Occipital lobe (tissue), 1 donor: ENCODE measurements at regions not wholly inside any gene's neighbourhood (a gene's known extent, or its start where the extent isn't known, plus 50 kb on each side); places are given as distances from the start of the nearest gene placed in this dataset.

Experiments
- DNase-seq: peaks from one replicate; lab custom pipeline; 2025; lab: John Stamatoyannopoulos, UW

DNA sequence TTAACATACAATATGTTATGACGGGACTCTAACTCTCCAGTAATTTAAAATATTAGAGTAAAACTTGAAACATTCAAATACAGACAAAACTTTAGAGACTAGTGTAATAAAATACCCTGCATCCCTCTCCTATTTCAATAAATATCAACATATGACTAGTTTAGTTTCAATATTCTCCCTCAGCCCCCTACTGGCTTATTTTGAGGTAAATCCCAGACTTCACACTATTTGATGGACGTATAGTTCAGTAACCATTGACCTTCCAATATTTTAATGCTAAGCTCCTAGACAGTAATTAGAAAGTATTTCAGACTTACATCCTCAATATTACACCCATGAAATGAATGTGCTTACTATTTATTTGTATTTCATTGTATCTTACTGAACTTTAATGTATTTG is 180.7 kb upstream of the STARD13 start:
- DNase-seq, result no peak

DNA sequence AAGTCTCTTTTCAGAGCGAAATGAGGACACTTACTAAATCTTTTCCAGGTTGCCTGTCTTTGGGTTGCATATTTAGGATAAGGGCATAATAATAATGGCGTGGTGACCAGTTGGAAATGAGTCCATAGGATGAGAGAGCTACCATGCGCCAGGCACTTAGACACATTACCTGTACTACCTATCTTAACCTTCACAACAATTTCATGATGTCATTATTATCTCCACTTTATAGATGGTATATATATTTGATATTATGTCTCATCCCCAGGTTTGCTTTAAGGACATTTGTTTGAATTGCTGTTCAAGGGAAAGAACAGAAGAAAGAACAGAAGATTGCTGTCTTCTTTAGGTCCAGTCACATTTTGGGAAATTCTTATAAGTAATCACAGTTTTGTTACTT is 182.0 kb upstream of the STARD13 start:
- no peak for DNase-seq

DNA sequence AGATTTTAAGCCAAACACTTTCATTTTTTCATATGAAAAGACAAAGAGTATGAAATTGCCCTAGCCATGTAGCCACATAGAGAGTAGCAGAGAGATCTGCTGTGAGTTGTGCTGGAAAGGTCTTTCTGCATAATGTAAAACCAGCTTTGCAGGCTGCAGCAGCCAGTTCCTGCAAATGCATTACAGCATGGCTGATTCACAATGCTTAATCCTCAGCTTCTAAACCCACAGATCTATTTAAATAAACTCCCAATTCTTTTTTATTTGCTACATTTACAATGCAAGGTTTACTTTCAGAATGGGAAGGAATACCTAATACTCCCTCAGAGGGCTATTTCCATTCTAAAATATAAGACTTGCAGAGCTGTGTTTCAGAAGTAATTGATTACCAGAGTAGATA is 185.6 kb upstream of the STARD13 start:
- no peak for DNase-seq

- no peak for DNase-seq
These were observed 186.9 kb upstream of the STARD13 start for GRCh38 chr13:33472446-33472845.

DNA sequence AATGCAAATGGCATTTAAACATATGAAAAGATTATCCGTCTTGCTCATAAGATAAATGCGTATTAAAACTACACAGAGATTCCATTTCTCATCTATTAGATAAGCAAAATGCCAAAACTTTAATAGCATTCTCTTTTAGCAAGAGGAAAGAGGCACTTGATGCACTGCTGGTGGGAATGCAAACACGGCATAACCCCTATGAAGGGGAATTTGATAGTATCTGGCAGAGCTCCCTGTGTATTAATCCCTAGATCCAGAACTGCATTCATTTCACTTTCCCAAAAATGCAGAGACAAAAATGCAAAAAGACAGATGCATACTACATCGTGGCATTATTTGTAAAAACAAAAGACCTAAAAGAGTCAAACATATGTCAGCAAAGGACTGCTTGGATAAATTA is 193.6 kb upstream of the STARD13 start:
- no peak for DNase-seq

DNA sequence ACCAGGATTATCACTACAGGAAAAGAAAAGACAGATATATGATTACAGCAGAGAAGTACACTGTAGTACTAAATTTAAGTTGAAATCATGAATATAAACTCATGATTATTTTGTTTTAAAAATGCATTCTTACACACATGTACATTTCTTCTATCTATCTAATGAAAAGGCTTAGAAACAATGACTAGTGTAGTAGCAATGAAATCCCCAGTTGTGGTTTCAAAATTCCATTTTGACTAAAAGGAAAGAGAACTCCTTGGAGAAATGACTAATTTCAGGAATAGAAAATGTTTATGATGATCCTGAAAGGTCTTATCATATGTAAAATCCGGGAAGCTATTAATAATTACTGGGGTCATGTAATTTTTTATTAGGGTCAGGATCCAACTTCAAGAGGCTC is 195.0 kb upstream of the STARD13 start:
- DNase-seq, result no peak

DNA sequence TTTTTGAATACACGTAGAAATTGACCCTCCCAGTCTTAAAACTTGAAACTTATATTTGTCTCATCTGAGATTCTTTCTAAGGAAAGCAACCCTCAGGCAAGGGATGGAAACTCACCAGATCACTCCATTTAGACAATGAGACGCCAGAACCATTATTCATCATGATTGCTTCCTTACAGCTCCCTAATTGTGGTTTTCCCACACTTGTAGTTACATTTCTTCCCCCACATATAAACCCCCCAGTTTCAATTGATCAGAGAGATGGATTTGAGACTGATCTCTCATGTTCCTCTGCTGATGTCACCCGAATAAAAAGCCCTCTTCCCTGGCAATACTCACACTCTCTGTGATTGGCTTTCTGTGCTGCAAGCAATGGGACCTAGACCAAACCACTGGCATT is 197.9 kb upstream of the STARD13 start:
- DNase-seq, result no peak

DNA sequence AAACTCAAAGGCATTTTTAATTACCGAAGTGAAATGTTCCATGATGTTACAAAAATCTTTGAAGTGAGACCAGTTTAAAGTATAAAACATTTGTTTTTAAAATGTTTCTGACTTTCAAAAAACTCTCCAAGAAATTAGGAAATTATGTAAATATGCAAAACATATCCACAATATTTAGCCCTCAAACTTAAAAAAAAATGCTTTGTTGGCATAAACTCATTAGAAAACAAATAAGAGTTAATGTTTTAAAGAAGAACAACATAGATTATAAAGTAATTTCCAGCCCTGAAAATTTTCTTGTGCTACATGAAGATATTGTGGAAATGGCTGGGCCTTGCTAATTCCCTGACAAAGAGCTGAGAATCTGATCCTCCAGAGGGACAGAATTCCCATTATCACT is 199.7 kb upstream of the STARD13 start:
- DNase-seq, result no peak

- DNase-seq, result no peak
These were observed 202.2 kb upstream of the STARD13 start for GRCh38 chr13:33487575-33488243.

- no peak for DNase-seq
These were observed 204.0 kb upstream of the STARD13 start for GRCh38 chr13:33489563-33489962.

DNA sequence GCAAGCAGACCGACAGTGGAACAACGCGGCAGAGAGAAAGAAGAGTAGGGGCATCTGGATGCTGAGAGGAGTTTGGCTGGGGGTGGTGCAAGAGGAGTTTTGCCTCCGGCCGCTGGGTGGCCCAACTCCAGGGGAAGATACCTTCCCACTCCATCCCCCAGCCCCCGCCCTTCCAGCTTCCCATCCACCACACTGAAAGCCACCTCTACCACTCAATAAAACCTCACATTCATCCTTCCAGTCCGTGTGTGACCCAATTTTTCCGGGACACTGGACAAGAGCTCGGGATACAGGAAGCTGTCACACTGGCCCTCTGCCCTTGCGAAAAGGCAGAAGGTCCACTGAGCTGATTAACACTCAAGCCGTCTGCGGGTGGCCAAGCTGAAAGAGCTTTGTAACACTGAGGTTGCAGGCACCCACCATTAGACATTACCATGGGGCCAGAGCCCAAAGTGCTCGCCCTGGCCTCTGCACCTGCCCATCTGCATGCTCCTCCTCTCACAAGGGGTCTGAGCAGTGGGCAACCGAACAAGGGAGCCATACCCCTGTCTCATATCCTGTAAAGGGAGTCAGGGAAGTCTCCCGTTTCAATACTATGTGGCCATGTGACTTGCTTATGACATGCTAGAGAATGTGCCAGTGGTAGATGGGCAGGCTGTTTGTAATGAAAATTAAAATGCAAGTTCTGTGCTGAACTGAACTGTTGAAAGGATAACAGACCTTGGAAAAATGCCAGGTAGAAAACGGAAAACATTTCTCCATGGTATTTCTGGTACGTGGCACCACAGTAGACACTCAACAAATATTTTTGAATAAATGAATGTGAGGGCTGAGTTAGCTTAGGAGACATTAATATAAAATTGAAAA is 205.1 kb upstream of the STARD13 start:
- no peak for DNase-seq

- DNase-seq, result no peak
These were observed 208.3 kb upstream of the STARD13 start for GRCh38 chr13:33493672-33494365.

DNA sequence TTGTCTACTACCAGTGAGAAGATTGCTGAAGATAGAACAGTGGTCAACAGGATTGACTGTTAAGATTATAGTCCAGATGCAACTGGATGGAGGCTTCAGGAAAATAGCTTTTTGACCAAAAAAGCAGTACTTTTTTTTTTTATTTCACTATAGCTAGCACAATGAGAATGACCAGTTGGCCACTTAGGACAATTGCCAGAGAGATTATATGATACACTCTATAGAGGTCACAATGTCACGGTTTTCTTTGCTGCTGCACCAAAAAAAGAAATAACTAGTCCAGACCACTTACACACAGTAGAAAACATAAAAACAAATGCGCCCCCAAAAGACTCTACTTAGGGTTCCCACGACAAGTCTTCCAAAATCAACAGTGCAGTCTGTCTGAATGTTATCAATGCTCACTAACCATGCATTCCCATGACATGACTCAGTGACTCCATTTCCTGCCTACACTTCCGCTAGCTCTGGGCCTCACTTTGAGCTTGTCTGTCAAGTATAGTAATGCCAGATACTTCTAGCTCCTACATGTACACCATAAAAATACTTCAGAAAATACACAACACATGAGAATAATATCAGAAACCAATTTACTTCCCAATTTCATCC is 209.1 kb upstream of the STARD13 start:
- DNase-seq, result no peak

DNA sequence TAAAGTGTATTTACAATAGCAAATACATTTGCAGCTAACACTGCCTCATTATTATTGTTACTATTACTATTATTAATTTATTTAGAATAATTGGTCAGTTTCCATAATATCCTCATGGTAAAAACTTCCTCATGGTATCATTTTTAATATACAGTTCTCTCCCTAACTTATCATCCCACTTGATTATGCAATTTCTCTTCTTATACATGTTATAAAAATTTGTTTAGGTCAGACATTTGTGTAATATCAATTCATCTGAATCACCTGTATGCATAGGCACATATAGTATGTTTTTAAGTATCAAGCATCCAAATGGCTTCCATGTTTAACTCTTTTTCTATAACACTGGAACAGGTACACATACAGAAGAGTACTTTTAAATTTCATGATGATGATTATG is 210.8 kb upstream of the STARD13 start:
- DNase-seq, result no peak

GRCh38 chr13:33497146-33497845 is 211.7 kb upstream of the STARD13 start:
- no peak for DNase-seq

GRCh38 chr13:33508060-33508459 is 222.5 kb upstream of the STARD13 start:
- no peak for DNase-seq

GRCh38 chr13:33509642-33510229 is 224.2 kb upstream of the STARD13 start:
- DNase-seq, result peak; percentile 19

DNA sequence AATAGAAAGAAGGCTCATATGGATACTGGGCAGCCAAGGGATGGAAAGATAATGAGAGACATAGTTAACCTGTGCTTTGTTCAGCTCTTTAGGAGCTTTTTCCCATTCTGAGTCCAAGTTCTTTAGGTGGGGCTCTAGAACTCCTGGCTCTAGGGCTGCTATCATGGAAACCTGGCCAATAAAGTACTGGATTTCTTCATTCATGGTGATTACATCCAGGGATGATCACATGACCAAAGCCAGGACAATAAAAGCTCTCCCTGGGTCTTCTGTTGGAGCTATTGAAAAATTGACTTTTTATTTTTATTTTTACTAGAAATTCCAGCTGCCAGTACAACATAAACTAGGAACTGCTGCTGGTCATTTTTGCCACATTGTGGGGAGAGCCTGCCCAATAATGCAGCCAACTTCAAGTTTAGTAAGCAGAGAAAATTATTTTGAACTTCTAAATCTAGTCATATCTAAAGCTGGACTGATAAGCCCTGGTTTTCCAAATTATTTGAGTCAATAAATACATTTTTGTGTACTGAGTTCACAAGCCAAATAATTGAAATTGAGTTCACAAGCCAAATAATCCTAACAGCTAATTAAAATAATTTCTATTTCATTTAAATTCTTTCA is 224.9 kb upstream of the STARD13 start:
- DNase-seq, result no peak

GRCh38 chr13:33512880-33513554 is 227.5 kb upstream of the STARD13 start:
- no peak for DNase-seq

- DNase-seq, result no peak
These were observed 228.8 kb upstream of the STARD13 start for GRCh38 chr13:33514362-33514761.
